Embryonic facial prominence (tissue), 1 donor: ENCODE measurements at regions not wholly inside any gene's neighbourhood (a gene's known extent, or its start where the extent isn't known, plus 50 kb on each side); places are given as distances from the start of the nearest gene placed in this dataset.
"Not testable (repeated sequence)": the region's sequence is repeated elsewhere in the genome, so short reads cannot be mapped to it uniquely, and the experiment has no call there.

Experiments used
- DNase-seq: peaks from one replicate; pipeline ENCODE4 v3.0.0-alpha.2; 2016; ENCODE audit errors: extremely low spot score

- no peak for DNase-seq
Measured at GRCh38 chr6:92719773-92720172, 699.6 kb downstream of the EPHA7 start.

- DNase-seq: no peak
Measured at GRCh38 chr6:92716638-92717037, 702.7 kb downstream of the EPHA7 start.

GRCh38 chr6:92715991-92716390, 703.4 kb downstream of the EPHA7 start:
- no peak for DNase-seq

DNA sequence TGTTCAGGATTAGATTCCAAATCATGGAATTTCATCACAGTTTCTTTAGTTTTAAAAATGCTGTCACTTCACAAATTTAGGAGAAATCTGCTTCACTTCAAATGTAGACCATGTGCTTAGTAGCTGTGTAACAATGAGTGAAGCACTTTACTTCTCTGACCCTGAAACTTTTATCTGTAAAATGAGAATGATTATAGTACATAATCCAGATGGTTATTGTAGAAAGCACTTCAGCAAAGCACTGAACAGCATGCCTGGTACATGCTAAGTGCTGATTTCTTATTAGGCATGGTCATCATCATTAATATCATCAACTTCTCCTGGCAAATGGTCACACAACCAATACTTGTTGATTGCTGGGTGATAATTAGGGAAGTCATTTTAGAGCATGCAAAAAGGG, 705.0 kb downstream of the EPHA7 start:
- DNase-seq: no peak

GRCh38 chr6:92710048-92710447, 709.3 kb downstream of the EPHA7 start:
- no peak for DNase-seq

GRCh38 chr6:92708945-92709344, 710.4 kb downstream of the EPHA7 start:
- no peak for DNase-seq

- no peak for DNase-seq
Measured at GRCh38 chr6:92708270-92708669, 711.1 kb downstream of the EPHA7 start.

GRCh38 chr6:92706976-92707375, 712.4 kb downstream of the EPHA7 start:
- no peak for DNase-seq

GRCh38 chr6:92701425-92702096, 717.8 kb downstream of the EPHA7 start:
- DNase-seq: no peak

GRCh38 chr6:92700411-92700810, 718.9 kb downstream of the EPHA7 start:
- DNase-seq: no peak

- no peak for DNase-seq
Measured at GRCh38 chr6:92690997-92691599, 728.3 kb downstream of the EPHA7 start.

- DNase-seq: no peak
Measured at GRCh38 chr6:92688342-92688741, 731.0 kb downstream of the EPHA7 start.

DNA sequence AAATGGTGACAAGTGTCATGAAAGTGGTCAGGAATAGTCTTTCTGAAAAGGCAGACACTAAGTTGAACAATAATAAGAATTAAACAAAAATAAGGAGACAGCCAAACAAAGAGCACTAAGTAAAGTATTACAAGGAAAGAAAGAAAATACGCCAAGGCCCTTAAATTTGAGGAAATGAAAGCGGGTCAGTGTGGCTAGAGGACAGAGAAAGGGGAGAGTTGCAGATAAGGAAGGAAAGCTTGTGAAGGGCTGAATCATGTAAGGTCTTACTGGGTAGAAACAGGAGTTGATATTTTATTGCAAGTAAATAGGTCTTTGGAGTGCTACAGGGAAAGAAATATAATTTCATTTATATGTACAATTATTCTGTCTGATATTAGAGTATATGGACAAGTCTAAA, 732.1 kb downstream of the EPHA7 start:
- no peak for DNase-seq

DNA sequence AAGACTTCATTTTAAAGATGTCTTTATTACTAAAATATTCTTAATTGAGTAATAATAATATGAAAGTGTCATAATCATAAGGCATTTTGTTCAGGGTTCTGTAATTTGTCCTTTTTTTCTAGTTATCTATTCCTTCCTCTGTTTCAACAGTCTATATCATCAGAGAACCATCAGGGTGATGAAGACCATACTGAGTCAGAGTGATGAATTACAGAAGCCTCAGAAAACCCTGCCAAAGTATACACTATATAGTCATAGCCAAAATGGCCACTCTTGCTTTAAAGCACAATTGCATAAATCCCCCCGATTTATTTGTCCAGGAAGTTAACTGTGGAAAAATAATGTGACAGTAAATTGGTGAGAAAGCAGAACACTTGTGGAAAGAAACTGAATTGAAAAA, 735.0 kb downstream of the EPHA7 start:
- no peak for DNase-seq

DNA sequence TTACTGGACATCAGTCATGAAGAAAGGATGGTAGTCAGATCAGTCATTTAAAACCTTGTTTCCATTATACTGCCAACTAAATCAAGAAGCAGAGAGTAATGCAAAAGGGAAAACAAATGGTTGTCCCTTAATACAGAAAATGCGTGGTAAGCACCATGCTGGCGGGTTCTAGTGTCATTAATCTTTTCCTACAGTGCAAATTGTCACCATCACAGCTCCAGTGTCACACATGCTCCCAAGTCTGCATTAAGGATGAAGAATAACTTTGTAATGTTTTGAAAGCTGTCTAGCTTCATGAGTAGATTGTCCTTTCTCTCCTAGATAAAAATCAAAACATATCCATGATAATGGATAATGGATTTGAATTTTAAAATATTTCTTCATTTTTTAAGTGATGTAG, 735.6 kb downstream of the EPHA7 start:
- DNase-seq: no peak

GRCh38 chr6:92682516-92683398, 736.6 kb downstream of the EPHA7 start:
- DNase-seq: no peak

DNA sequence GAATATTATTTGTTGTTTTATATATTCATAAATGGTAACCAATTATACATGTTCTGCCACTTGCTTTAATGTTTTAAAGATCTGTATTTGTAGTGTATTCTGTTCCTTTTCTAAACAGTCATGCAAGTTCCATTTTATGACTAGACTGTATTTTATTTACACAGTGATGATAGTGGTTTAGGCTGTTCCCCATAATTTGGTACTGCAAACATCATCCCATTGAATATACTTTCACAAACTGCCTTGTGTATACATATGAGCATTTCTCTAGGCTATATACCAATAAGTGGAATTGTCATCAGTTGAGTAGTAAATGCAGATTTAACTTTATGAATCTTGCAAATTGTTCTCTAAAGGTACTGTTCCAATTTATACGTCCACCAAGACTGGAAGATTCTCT, 738.0 kb downstream of the EPHA7 start:
- no peak for DNase-seq

GRCh38 chr6:92671462-92671861, 747.9 kb downstream of the EPHA7 start:
- not testable (repeated sequence) for DNase-seq

DNA sequence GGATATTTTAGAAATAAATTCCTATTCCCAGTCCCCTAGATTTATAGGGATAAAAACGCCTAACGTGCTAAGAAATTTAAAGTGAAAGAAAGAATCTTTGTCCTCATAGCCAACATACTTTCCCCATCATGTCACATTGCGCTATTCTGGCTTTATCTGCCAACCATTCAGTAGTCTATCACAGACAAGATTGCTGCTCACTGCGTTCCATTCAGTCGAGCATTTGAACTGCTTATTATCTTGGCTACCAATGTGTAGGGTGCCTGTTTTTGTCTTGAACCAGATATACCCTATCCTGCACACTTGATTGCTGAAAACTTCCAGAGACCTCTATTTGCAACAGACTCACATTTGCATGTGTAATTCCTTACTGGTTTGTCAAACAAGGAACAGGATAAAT, 751.5 kb downstream of the EPHA7 start:
- DNase-seq: no peak

- no peak for DNase-seq
Measured at GRCh38 chr6:92648364-92649086, 770.8 kb downstream of the EPHA7 start.

GRCh38 chr6:92647630-92648029, 771.7 kb downstream of the EPHA7 start:
- DNase-seq: no peak
